ENCODE measurements at regions not wholly inside any gene's neighbourhood (a gene's known extent, or its start where the extent isn't known, plus 50 kb on each side); places are given as distances from the start of the nearest gene placed in this dataset.

- POLR2A ChIA-PET (ENCODE audit: low non-redundant PET) = no interaction called here
- CTCF ChIA-PET = no interaction called here
- no TSS peak for BruUV-seq (replicated peaks)
Measured at GRCh38 chr3:70806021-70806420, 493.6 kb upstream of the MDFIC2 start.

GRCh38 chr3:70805061-70805889 lies 492.8 kb upstream of the MDFIC2 start:
- TF ChIP-seq CTCF (conservative IDR thresholded peaks at IDR 0.05; ENCODE audit: low read depth, low read length) = no peak
- TF ChIP-seq EZH2 (IDR thresholded peaks at IDR 0.05; ENCODE audit: borderline replicate concordance, low read depth, low read length, poor library complexity, severe bottlenecking) = no peak
- ChIA-PET POLR2A (ENCODE audit: low non-redundant PET) (no interaction called here), CTCF (no interaction called here)
- no peak for DNase-seq (ENCODE audit: low spot score)
- Histone ChIP-seq H3K27ac (ENCODE audit: low read depth, low read length, poor library complexity, severe bottlenecking) (no peak overlapping the region), H3K27me3 (replicated peaks; ENCODE audit: insufficient read depth, low read depth, low read length, poor library complexity) (no peaks in the 10 kb centered on the region), H3K4me3 (ENCODE audit: low read depth, low read length, poor library complexity, severe bottlenecking) (no peak overlapping the region), H3K4me1 (ENCODE audit: insufficient read depth, low read length, poor library complexity, severe bottlenecking) (no peaks in the 10 kb centered on the region), H3K9me3 (ENCODE audit: low read depth, low read length, poor library complexity, severe bottlenecking) (no peaks in the 10 kb centered on the region), H3K36me3 (ENCODE audit: insufficient read depth, low read length, poor library complexity, severe bottlenecking) (no peaks in the 10 kb centered on the region)
- intact Hi-C loops (cut with micrococcal nuclease; ENCODE audit: unreplicated experiment) = no loop called here
- BruUV-seq (replicated peaks) = no TSS peak

More at GRCh38 chr3:70806021-70806420, 493.6 kb upstream of the MDFIC2 start:
- H3K27ac ChIP-seq (ENCODE audit: low read depth, low read length, poor library complexity, severe bottlenecking) = no peak overlapping the region
- TF ChIP-seq CTCF (conservative IDR thresholded peaks at IDR 0.05; ENCODE audit: low read depth, low read length) (no peak), EZH2 (IDR thresholded peaks at IDR 0.05; ENCODE audit: borderline replicate concordance, low read depth, low read length, poor library complexity, severe bottlenecking) (no peak)
- H3K9me3 ChIP-seq (ENCODE audit: low read depth, low read length, poor library complexity, severe bottlenecking) = no peaks in the 10 kb centered on the region
- no peak overlapping the region for H3K4me3 ChIP-seq (ENCODE audit: low read depth, low read length, poor library complexity, severe bottlenecking)
- no peaks in the 10 kb centered on the region for H3K27me3 ChIP-seq (replicated peaks; ENCODE audit: insufficient read depth, low read depth, low read length, poor library complexity)
- intact Hi-C loops (cut with micrococcal nuclease; ENCODE audit: unreplicated experiment) = no loop called here
- H3K4me1 ChIP-seq (ENCODE audit: insufficient read depth, low read length, poor library complexity, severe bottlenecking) = no peaks in the 10 kb centered on the region
- no peak for DNase-seq (ENCODE audit: low spot score)
- no peaks in the 10 kb centered on the region for H3K36me3 ChIP-seq (ENCODE audit: insufficient read depth, low read length, poor library complexity, severe bottlenecking)

GRCh38 chr3:70803891-70804290 lies 491.5 kb upstream of the MDFIC2 start:
- Histone ChIP-seq H3K27me3 (replicated peaks; ENCODE audit: insufficient read depth, low read depth, low read length, poor library complexity) (no peaks in the 10 kb centered on the region), H3K36me3 (ENCODE audit: insufficient read depth, low read length, poor library complexity, severe bottlenecking) (no peaks in the 10 kb centered on the region), H3K9me3 (ENCODE audit: low read depth, low read length, poor library complexity, severe bottlenecking) (no peaks in the 10 kb centered on the region), H3K4me3 (ENCODE audit: low read depth, low read length, poor library complexity, severe bottlenecking) (no peak overlapping the region), H3K4me1 (ENCODE audit: insufficient read depth, low read length, poor library complexity, severe bottlenecking) (no peaks in the 10 kb centered on the region), H3K27ac (ENCODE audit: low read depth, low read length, poor library complexity, severe bottlenecking) (no peak overlapping the region)
- intact Hi-C loops (cut with micrococcal nuclease; ENCODE audit: unreplicated experiment) = no loop called here
- CTCF ChIA-PET = no interaction called here
- POLR2A ChIA-PET (ENCODE audit: low non-redundant PET) = no interaction called here
- BruUV-seq (replicated peaks) = no TSS peak
- TF ChIP-seq EZH2 (IDR thresholded peaks at IDR 0.05; ENCODE audit: borderline replicate concordance, low read depth, low read length, poor library complexity, severe bottlenecking) = no peak
- TF ChIP-seq CTCF (conservative IDR thresholded peaks at IDR 0.05; ENCODE audit: low read depth, low read length) = no peak
- DNase-seq (ENCODE audit: low spot score) = no peak
